HEK293T (cell line): ENCODE measurements at regions not wholly inside any gene's neighbourhood (a gene's known extent, or its start where the extent isn't known, plus 50 kb on each side); places are given as distances from the start of the nearest gene placed in this dataset.

ENCODE experiments used
- CTCF ChIA-PET: fragments of 350-600 bp; formaldehyde crosslinking; extraction: SDS; loops from one replicate; lab custom pipeline; 2021; ENCODE audit warnings: antibody characterized with exemption, inconsistent platforms; lab: Yijun Ruan, JAX
- POLR2A ChIA-PET: fragments of 350-600 bp; formaldehyde crosslinking; extraction: SDS; loops from one replicate; lab custom pipeline; 2020; ENCODE audit warnings: antibody characterized with exemption, inconsistent platforms; lab: Yijun Ruan, JAX
- DNase-seq: peaks from one replicate; pipeline ENCODE4 v3.0.0; 2012; ENCODE audit warnings: mixed read lengths; ENCODE audit errors: extremely low spot score
- ARNT ChIP-seq: fragments of 450-650 bp; IDR thresholded peaks from 2 replicates; pipeline ENCODE4 v1.6.1; 2017; ENCODE audit warnings: mild to moderate bottlenecking
- BHLHE40 ChIP-seq: fragments of 450-650 bp; IDR thresholded peaks from 2 replicates; pipeline ENCODE4 v1.6.1; 2016; ENCODE audit warnings: mild to moderate bottlenecking, moderate library complexity, borderline replicate concordance
- CTBP1 ChIP-seq: fragments of 450-650 bp; IDR thresholded peaks from 2 replicates; pipeline ENCODE4 v1.6.1; 2016; ENCODE audit warnings: borderline replicate concordance
- ELF4 ChIP-seq: fragments of 450-650 bp; IDR thresholded peaks from 2 replicates; pipeline ENCODE4 v1.6.1; 2017; ENCODE audit warnings: antibody characterized with exemption
- FOXA1 ChIP-seq: fragments of 450-650 bp; IDR thresholded peaks from 2 replicates; pipeline ENCODE4 v1.6.1; 2016; ENCODE audit warnings: mild to moderate bottlenecking
- FOXK2 ChIP-seq: fragments of 450-650 bp; IDR thresholded peaks from 2 replicates; pipeline ENCODE4 v1.6.1; 2016; ENCODE audit warnings: mild to moderate bottlenecking
- FOXM1 ChIP-seq: fragments of 450-650 bp; IDR thresholded peaks from 2 replicates; pipeline ENCODE4 v1.6.1; 2017; ENCODE audit warnings: mild to moderate bottlenecking, borderline replicate concordance
- HDGF ChIP-seq: fragments of 450-650 bp; IDR thresholded peaks from 2 replicates; pipeline ENCODE4 v1.6.1; 2017; ENCODE audit warnings: antibody characterized with exemption, borderline replicate concordance
- L3MBTL2 ChIP-seq: fragments of 450-650 bp; conservative IDR thresholded peaks from 2 replicates; pipeline ENCODE4 v1.6.1; 2016; ENCODE audit warnings: mild to moderate bottlenecking
- LEF1 ChIP-seq: fragments of 450-650 bp; IDR thresholded peaks from 2 replicates; pipeline ENCODE4 v1.6.1; 2017; ENCODE audit warnings: mild to moderate bottlenecking, borderline replicate concordance
- NFRKB ChIP-seq: fragments of 450-650 bp; IDR thresholded peaks from 2 replicates; pipeline ENCODE4 v1.6.1; 2016; ENCODE audit warnings: mild to moderate bottlenecking, moderate library complexity
- PKNOX1 ChIP-seq: fragments of 450-650 bp; IDR thresholded peaks from 2 replicates; pipeline ENCODE4 v1.6.1; 2016
- SP1 ChIP-seq: fragments of 450-650 bp; IDR thresholded peaks from 2 replicates; pipeline ENCODE4 v1.6.1; 2017
- SUZ12 ChIP-seq: fragments of 450-650 bp; IDR thresholded peaks from 2 replicates; pipeline ENCODE4 v1.6.1; 2016; ENCODE audit warnings: mild to moderate bottlenecking
- TARDBP ChIP-seq: fragments of 450-650 bp; IDR thresholded peaks from 2 replicates; pipeline ENCODE4 v1.6.1; 2016
- ZNF384 ChIP-seq: fragments of 450-650 bp; IDR thresholded peaks from 2 replicates; pipeline ENCODE4 v1.6.1; 2016

GRCh38 chr1:57795886-57796285 is 372.0 kb upstream of the DAB1 start:
- TF ChIP-seq LEF1 (no peak), ARNT (no peak), FOXM1 (no peak)
- POLR2A ChIA-PET: no interaction called here
- CTCF ChIA-PET: no interaction called here
- no peak for DNase-seq

- ChIA-PET POLR2A (no interaction called here), CTCF (no interaction called here)
- no peak for DNase-seq
- no peak for TF ChIP-seq NFRKB
- TF ChIP-seq ZNF384: no peak
- no peak for TF ChIP-seq FOXM1
- no peak for TF ChIP-seq SP1
- no peak for TF ChIP-seq FOXK2
- TF ChIP-seq FOXA1: no peak
- TF ChIP-seq HDGF: no peak
- no peak for TF ChIP-seq BHLHE40
- no peak for TF ChIP-seq ELF4
- no peak for TF ChIP-seq L3MBTL2
Observed at GRCh38 chr1:57794078-57794477, 370.2 kb upstream of the DAB1 start.

- TF ChIP-seq SP1: no peak
- no peak for TF ChIP-seq BHLHE40
- TF ChIP-seq ARNT: no peak
- no peak for TF ChIP-seq CTBP1
- no peak for TF ChIP-seq NFRKB
- no peak for TF ChIP-seq FOXK2
- TF ChIP-seq ZNF384: no peak
- TF ChIP-seq ELF4: no peak
- no peak for TF ChIP-seq HDGF
- no peak for TF ChIP-seq PKNOX1
- TF ChIP-seq TARDBP: no peak
- no peak for TF ChIP-seq FOXM1
- no peak for TF ChIP-seq L3MBTL2
- ChIA-PET POLR2A (no interaction called here), CTCF (no interaction called here)
- DNase-seq: no peak
Observed at GRCh38 chr1:57791497-57791896, 367.6 kb upstream of the DAB1 start.

- DNase-seq: no peak
- no peak for TF ChIP-seq LEF1
- no peak for TF ChIP-seq SUZ12
- no peak for TF ChIP-seq BHLHE40
- TF ChIP-seq ZNF384: no peak
- ChIA-PET CTCF (no interaction called here), POLR2A (no interaction called here)
Observed at GRCh38 chr1:57789936-57790335, 366.1 kb upstream of the DAB1 start.

GRCh38 chr1:57788313-57788712 is 364.5 kb upstream of the DAB1 start:
- TF ChIP-seq ARNT: no peak
- no peak for TF ChIP-seq BHLHE40
- no peak; the same call in 1 of the 2 replicates for TF ChIP-seq PKNOX1
- DNase-seq: no peak
- POLR2A ChIA-PET: no interaction called here
- CTCF ChIA-PET: no interaction called here

- no peak for DNase-seq
- TF ChIP-seq CTBP1: no peak
- TF ChIP-seq TARDBP: no peak
- no peak for TF ChIP-seq SUZ12
- TF ChIP-seq LEF1: no peak
- no peak for TF ChIP-seq L3MBTL2
- no peak for TF ChIP-seq NFRKB
- TF ChIP-seq FOXM1: no peak
- TF ChIP-seq FOXA1: no peak
- no peak for TF ChIP-seq FOXK2
- no peak for TF ChIP-seq SP1
- TF ChIP-seq ELF4: no peak
- TF ChIP-seq ARNT: no peak
- no peak for TF ChIP-seq BHLHE40
- TF ChIP-seq PKNOX1: no peak
- no peak for TF ChIP-seq ZNF384
- no peak for TF ChIP-seq HDGF
- ChIA-PET POLR2A (no interaction called here), CTCF (no interaction called here)
Observed at GRCh38 chr1:57784356-57784755, 360.5 kb upstream of the DAB1 start.

- ChIA-PET CTCF (no interaction called here), POLR2A (no interaction called here)
- DNase-seq: no peak
- TF ChIP-seq FOXM1: no peak
- no peak for TF ChIP-seq HDGF
- no peak for TF ChIP-seq SP1
- no peak for TF ChIP-seq FOXK2
- no peak for TF ChIP-seq NFRKB
- TF ChIP-seq CTBP1: no peak
- no peak for TF ChIP-seq FOXA1
- no peak for TF ChIP-seq SUZ12
- no peak for TF ChIP-seq TARDBP
- no peak for TF ChIP-seq PKNOX1
- TF ChIP-seq ZNF384: no peak
Observed at GRCh38 chr1:57782357-57782756, 358.5 kb upstream of the DAB1 start.
